Fibroblast of skin of abdomen (primary cell): ENCODE measurements at regions not wholly inside any gene's neighbourhood (a gene's known extent, or its start where the extent isn't known, plus 50 kb on each side); places are given as distances from the start of the nearest gene placed in this dataset.

Experiments
- DNase-seq: peaks from one replicate; pipeline ENCODE4 v3.0.0-alpha.2; 2013

DNA sequence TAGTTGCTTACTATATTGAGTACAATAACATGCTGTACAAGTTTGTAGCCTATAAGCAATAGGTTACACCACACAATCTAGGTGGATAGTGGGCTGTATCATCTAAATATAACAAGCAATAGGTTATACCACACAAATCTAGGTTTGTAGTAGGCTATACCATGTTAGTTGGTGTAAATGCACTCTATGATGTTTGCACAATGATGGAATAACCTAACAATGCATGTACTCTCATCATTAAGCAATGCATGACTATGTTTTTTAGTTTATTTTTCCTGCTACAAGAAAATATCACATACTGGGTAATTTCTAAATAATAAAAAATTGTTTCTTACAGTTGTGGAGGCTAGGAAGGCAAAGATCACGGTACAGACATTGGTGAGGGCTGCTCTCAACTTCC is 262.5 kb downstream of the SLITRK6 start:
- no peak for DNase-seq

DNA sequence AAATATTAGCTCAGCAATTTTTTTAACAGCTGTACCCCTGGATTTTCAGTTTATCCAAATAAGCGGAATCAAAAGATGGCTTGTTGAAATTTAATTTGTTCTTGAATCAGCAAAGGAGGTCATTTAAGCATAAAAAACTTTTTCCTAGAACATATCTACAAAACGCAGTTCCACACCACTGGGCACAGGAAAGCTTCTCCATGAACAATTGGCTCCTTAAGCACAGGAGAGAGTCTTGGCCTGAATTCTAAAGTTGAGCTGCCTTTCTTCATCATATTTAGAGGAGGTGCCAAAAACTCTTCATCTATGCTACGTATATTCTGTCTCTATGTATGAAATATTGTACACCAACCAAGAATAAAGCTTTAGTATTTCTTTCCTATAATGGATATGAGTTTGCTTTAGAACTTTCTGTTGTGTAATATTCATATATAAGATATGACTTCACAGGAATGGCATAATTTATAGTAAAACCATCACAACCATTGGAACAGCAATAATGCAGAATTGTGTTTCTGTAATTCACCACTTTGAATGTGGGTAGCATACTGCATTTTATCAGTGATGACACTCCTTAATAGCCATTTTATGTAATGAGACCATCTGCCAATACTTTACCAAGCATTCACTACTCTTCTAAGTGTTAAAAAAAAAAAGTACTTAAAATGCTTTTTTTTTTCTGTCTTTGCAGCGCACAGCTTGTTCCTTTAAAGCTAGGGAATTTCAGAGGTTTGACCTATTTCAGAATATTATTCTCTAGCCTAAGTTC is 263.7 kb downstream of the SLITRK6 start:
- no peak for DNase-seq

DNA sequence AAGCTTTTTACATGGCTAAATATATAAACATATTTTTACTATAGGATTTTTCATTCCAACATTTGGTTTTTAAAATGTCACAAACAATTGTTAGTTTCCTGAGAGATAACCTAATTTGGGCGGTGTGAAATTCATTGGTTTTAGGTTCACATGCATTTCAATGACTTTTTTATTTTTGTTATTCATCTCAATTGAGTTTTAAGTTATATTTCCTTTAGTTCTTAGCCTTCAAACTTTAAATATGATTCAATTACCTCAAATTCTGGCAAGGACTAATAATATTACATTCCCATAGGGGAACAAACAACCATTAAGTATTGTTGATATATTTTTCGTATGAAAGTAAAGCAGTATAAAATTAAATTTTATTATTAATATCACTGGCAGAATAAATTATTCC is 265.3 kb downstream of the SLITRK6 start:
- no peak for DNase-seq

DNA sequence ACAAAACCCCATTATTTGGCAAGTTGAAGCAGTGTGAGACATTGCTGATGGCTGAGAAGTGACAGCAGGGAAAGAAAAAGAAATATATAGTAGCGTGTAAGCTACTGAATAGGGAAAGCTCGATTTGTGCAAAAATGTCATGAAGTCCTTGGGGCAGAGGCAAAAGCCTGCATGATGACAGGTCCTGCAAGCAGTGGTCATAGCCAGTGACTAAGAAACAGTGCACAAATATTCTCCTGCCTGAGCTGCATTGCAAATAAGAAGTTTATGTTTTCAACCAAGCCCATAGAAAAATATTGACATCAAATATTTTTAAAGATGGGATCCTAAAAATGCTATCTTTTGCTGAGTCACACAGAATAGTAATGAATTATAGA is 270.0 kb downstream of the SLITRK6 start:
- DNase-seq, result peak; percentile 29

DNA sequence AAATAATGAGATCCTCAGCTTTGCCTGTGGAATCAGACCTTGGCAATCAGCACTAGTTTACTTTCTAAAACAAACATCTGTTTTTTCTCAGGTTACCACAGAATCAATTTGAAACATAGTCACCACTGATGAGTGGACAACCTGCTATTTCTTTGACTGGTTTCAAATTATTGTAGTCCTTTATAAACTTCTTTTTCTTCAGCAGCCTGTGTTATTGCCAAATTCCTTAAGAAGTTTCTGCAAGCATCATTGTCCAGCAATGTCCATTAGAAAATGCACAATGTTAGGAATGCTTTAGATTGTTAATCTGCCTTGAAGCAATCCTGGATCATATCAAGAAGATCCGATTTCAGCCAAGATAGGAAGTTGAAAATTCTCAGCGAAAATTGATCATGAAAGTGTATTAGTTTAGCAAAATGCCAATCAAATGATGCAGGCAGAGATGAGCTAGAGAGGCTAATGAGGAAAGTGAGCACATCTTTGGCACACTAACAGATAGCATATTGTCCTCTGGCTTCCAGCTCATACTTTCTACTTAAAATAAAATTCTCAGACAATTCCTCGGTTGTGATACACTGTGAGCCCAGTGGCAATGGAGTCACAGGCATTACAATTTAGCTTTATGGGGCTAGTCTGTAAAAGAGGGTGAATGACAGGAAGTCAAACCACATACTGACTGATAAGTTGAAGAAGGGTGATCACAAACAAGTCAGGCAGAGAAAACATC is 270.6 kb downstream of the SLITRK6 start:
- peak; percentile 88 for DNase-seq

DNA sequence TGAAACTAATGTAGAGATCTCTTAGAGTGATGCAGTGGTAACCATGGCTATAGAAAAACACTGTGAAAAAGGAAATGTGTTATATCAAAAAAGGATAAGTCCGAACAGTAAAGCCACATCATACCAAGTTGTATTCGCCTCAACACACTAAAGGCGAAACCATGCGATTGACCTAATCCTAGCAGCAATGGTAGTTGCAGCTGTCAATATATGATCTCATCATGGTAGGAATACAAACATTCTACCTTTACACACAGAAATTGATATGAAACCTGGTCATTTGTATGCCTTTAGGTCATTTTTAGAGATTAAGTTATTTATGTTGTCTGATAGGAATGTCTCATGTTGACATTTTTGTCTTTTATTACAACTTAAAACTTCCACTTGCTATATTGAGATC is 271.9 kb downstream of the SLITRK6 start:
- DNase-seq, result no peak

DNA sequence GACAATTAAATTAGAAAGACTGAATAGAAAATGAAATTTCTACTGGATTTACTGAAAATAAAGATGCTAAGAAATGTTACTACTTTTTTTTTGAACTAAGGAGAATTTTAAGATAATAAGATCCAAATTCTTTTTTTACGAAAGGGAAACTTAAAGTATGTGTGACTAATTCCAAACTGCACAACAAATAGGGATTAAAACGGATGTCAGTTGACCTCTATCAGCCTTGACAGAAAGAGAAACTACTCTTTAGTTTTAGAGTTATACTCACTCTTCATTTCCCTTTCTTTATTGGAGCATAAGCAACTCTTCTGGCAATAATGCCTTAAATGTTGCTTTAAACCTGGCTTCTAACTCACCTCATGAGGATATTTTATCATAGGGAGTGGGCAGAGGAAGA is 273.8 kb downstream of the SLITRK6 start:
- no peak for DNase-seq

DNA sequence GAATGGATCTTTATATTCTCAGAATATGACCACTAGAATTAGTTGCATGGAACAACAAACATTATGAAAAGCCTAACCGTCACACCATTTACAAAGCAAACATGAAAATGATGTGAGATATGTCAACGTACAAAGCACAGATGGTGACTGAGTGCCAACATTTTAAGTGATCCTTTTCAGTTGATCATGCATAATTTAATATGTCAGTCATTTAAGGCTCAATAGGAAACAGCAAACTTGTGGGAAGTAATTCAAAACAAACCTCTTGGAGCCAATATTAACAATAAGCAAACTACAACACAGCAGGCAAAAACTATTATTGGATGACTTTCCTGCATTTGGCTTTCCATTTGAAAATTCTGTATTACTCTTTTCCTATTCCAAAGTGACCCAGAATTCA is 277.6 kb downstream of the SLITRK6 start:
- no peak for DNase-seq

DNA sequence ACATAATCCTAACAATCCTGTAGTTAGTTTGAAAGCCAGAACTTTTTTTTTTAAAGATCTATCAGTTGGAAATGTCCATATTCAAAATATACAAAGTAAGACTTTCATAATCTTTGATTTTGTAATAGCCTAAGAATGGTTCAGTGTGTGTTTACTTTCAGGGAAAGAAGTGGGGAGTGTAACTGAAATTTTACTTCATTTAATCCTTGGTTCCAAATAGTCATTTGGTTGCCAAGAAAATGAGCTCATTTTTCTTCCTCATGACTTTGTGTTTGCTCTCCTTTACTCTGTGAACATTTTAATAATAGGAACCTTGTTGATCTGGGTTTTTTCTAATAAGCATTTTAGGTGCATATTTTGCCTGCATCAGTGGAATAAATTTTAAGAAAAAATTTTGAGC is 278.8 kb downstream of the SLITRK6 start:
- no peak for DNase-seq

DNA sequence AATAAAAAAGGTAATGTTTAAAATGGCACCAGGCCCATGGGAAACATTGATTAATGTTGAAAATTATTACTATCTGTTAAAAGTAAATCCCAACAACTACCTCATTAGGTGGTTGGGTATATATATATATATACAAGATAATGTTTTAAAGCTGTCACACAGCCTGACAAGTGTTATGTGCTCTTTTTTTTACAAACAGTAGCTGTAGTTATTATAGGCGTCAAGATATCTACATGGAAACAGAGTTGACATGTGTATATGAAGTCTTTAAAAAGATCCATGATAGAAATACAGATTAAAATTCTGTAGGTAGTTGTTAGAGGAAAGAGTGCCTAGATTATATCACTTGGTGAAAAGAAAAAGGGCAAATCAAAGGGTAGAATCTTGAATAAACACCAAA is 279.9 kb downstream of the SLITRK6 start:
- DNase-seq, result no peak

DNA sequence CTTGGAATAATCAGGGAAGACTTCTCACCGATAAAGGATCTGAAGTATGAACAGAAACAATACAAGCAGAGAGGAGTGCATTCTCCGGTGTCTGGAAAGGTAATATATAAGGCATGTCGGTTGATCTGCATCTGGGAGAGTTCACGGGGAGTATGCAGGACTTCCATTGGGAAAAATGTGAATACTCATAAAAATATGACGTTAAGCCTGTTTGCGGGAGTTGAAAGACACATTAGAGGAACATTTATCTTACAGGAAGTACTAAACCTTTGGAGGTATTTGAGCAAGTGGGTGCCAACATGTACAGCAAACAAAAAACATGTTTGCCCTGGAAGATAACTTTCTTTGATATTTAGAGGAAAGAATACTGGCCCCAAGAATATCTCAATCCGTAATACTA is 286.8 kb downstream of the SLITRK6 start:
- DNase-seq, result peak; percentile 46

DNA sequence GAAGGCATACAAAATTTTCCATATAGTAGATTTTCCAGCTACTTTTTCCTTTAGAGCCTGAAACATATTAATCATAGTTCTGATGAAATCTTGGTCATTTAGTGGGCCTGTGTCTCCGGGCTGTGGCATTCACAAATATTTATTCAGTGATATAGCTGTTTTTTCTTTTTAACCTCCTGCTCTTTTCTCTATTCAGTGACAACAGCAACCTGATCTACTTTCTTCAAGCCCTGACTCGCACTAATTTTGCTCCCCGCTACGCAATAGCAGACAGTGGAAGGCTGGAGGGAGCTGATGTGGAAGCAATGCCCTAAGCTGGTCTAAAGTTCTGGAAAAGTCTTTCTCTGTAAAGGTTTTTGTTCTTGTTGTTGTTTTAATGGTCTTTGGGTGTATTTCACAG is 289.7 kb downstream of the SLITRK6 start:
- DNase-seq, result peak; percentile 39

DNA sequence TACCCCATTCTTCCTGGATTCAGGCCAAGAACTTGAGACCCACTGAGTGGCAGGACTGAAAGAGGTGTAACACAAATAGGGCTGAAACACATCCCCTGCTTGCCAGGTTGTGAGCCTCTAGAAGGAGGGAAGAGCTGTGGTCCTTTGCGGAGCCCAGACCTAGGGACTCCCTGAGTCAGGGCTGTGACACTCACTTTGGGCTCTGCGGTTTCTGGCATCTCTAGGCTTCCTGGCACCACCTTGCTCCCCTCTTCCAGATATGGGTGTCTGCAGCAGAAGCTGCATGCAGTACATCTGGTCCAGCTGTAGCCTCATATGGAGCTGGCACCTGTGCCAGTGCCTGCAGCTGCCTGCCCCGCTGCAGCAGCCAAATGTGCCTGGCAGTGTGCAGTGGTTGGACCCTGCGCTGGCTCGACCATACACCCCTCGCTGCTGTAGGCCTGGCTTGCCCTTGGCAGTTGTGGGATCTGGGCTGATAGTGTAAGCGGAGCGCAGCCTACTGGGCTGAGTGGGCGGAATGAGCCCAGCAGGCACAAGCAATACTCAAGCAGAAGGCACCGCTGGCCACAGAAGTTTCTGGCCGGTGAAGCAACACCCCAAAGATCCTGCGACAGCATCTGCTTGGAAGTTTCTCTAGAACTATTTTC is 290.4 kb downstream of the SLITRK6 start:
- no peak for DNase-seq

DNA sequence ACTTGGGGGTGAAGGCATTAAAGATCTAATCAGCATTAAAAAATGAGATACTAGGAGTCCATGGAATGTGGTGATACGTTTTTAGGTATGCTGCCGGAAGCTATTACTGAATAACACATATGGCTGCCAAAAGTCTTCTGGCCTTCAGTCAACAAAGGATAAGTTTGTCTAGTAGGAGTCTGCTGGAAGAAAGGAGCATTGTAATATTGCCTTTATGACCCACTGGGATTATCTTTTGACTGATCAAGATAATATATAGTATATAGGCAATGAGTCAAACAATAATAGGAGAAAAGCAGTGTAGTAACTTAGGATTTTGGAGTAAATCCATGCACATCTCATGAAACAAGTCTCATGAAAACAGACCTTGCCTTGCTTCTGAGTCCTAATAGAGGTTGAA is 295.4 kb downstream of the SLITRK6 start:
- DNase-seq, result peak; percentile 91

DNA sequence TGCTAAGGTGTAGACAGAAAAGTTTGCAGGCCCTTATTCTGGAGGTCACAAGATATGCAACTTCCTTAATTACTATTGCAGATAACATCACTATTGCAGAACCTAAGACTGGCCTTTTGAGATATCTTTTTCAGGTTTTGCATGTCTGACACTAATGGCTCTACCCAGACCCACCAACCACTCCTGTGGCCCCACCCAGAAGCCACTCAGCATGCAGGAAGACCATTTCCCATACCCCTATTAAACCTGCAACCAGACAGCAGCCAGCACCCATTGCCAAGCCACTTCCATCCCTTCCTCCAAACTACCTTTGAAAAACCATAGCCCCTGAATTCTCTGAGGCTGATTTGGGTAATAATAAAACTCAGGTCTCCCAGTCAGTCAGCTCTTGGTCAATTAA is 297.6 kb downstream of the SLITRK6 start:
- no peak for DNase-seq

DNA sequence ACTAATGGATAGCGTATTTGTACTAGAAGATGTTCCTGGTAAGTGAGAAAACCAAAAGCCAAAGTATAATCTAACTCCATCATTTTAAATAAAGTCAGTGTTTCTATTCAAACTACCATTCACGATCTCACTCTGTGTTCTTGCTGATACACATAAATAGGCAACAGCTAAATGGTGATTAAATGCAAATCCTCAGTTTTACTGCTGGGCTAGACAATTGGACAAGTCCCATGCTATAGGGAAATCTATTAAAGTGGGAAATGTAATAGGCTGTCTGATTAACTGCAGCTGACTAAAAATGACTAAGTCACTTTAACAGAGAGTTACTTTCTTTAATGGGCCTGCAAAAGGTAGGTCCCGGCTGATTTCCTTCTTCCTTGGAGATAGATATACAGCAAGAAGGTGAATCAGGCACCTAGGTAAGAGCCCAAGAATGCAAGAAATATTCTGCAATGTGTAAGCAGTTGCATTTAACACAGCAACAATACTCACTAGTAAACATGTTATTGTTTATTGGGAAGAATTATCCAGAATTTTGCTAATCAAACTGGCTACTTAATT is 298.4 kb downstream of the SLITRK6 start:
- DNase-seq, result no peak

DNA sequence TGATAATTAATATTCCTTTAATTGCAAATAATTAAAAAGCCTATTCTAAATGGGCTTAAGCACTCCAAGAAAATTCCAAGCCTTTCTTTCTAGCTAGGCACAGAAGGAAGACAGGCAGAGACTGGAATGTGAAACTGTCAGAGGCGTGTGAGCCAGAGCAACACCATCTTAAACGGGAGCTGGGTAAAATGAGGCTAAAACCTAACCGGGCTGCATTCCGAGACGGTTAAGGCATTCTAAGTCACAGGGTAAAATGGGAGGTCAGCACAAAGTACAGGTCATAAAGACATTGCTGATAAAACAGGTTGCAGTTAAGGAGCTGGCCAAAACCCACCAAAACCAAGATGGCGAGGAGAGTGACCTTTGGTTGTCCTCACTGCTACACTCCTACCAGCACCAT is 300.4 kb downstream of the SLITRK6 start:
- DNase-seq, result no peak

DNA sequence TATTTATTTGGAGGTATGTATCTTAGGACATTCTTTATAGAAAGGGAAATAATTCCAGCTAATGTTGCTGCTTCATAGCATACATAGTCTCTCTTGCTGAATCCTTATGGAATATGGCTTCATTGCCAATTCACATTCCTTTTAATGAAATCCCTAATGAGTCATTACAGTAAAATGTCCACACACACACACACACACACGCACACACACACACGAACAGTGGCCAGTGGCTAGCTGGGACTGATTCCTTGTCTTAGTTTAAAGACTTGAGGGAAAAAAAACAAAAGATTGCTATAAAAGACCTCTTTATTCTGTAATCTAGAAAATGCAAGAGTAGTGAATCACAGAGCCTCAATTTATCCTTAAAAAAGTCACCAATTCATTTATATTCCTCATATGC is 301.6 kb downstream of the SLITRK6 start:
- peak; percentile 98 for DNase-seq

DNA sequence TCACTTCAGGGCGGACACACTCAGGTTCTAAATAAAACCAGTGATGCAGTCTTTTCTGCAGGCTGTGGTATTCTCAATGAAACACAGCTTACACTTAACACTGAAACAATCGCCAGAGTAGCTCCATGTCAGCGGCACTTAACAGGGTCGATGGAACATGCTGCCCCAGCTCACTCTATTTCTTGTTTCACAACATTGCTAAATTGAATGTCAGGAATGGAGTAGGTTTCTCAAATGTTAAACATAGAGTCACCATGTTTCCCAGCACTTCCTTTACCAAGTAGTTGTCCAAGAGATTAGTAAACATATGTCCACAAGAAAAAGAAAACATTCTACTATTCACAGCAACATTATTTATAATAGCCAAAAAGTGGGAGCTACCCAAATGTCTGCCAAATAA is 306.9 kb downstream of the SLITRK6 start:
- DNase-seq, result no peak

DNA sequence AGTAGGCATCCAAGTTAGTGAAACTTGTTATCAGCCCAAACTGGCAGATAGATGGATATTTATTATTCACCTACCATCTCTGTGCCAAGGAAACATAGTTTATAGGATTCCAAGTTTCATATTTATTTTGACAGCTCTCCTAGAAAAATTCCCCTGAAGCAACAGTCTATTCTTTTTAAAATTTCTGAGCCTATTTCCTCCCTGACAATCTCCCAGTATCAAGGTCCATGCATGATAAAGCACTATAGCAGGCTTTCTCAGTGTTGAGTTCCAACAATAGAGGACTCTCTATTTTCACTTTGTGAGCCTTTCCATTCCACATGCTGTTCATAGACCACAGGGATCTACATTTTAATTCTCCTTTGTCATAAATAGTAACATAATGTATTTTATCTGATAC is 312.6 kb downstream of the SLITRK6 start:
- no peak for DNase-seq

DNA sequence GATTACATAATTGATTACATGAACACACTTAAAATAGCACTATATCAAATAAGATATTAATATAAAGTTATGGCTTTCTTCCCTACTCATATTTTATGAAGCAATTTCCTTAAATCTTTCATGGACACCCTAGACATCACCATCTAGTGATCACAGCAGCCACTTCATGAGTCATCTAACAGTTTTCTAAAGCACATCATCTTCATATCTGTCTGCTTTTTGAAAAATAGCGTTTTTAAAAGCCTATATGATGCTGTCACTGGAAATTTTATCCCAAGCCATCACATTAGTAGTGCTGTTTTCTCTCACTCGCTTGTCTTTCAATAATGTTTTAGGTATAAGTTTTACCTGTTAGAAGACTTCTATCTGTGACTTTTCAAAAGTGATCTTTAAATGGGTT is 326.1 kb downstream of the SLITRK6 start:
- no peak for DNase-seq

DNA sequence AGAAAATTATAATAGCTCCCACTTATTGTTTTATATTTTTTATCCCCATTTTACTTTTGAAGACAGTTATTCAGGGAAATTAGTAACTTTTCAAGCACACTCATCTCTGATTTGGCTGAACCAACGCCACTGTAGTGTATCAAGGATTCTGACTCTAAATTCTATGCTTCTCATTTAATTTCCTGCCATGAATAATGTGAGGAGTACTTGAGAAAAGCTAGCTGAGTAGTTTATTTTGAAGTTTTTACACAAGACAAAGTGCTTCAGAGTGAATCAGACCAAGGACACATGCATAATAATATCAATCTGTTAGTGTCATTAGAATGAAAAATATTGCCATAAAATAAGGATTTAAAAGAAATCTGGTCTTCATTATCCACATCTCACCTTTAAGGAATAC is 329.9 kb downstream of the SLITRK6 start:
- no peak for DNase-seq

DNA sequence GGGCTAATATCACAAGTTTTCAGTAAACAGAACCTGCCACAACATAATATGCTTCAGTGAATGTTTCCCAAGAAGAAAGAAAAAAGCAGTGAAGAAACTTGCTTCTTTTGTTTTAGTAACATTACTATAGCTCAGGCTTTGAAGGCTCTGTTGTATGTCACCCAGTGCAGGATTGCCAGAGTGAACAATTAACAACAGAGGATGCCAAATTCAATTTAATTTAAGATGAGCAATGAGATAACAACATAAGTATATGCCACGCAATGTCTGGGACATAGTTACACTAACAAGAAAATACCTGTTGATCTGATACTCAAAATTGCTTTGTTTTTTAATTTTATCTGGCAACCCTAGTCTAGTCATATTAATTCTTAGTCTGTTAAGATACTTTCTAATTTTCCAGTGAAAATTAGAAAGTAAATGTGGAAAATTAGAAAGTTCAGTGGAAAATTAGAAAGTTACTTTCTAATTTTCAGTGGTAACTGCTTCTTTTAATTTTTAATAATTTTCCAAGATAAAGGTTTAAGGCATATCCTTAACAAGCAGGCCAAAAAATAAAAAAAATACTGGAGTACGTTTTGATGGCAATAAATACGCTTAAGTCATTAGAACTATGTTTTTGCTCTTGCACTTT is 336.3 kb downstream of the SLITRK6 start:
- no peak for DNase-seq
